SU-DHL-6 (cell line): ENCODE measurements at regions not wholly inside any gene's neighbourhood (a gene's known extent, or its start where the extent isn't known, plus 50 kb on each side); places are given as distances from the start of the nearest gene placed in this dataset.

Experiments used
- H2AFZ ChIP-seq: fragments of 200-600 bp; sonication (generic); 2 replicates; pipeline ENCODE4 v1.6.1; 2014; ENCODE audit warnings: low read depth, mild to moderate bottlenecking, moderate library complexity, mixed read lengths, antibody characterized with exemption, low read length; ENCODE audit not compliant: severe bottlenecking
- H3F3A ChIP-seq: fragments of 200-600 bp; shearing (Covaris generic); 2 replicates; pipeline ENCODE4 v1.6.0; 2016; ENCODE audit warnings: antibody characterized with exemption, mild to moderate bottlenecking; ENCODE audit not compliant: insufficient read depth
- H3K27ac ChIP-seq: fragments of 200-600 bp; sonication (generic); 2 replicates; pipeline ENCODE4 v1.5.1; 2016; ENCODE audit warnings: low read depth, mild to moderate bottlenecking, low read length, moderate library complexity, mixed read lengths
- H3K27me3 ChIP-seq: fragments of 200-600 bp; sonication (generic), shearing (Covaris generic); 2 replicates; pipeline ENCODE4 v1.6.0; 2014; ENCODE audit warnings: mild to moderate bottlenecking, low read length
- H3K36me3 ChIP-seq: fragments of 200-600 bp; sonication (generic); 2 replicates; pipeline ENCODE4 v1.6.1; 2014; ENCODE audit warnings: mild to moderate bottlenecking, low read length, mixed read lengths
- H3K4me2 ChIP-seq: fragments of 300-600, 200-600 bp; shearing (Covaris generic), sonication (generic); 2 replicates; pipeline ENCODE4 v1.6.0; 2014; ENCODE audit warnings: low read length, low read depth, mild to moderate bottlenecking; ENCODE audit not compliant: poor library complexity, severe bottlenecking
- H3K4me3 ChIP-seq: fragments of 200-600 bp; sonication (generic); 2 replicates; pipeline ENCODE4 v1.5.1; 2014; ENCODE audit warnings: antibody characterized with exemption, low read length, mild to moderate bottlenecking, mixed read lengths; ENCODE audit not compliant: insufficient read depth, poor library complexity, severe bottlenecking
- H3K79me2 ChIP-seq: fragments of 200-600 bp; sonication (generic); 2 replicates; pipeline ENCODE4 v1.6.1; 2014; ENCODE audit warnings: mild to moderate bottlenecking, low read length, moderate library complexity; ENCODE audit not compliant: insufficient read depth
- H3K9ac ChIP-seq: fragments of 200-600 bp; sonication (generic); 2 replicates; pipeline ENCODE4 v1.7.0; 2014; ENCODE audit warnings: mild to moderate bottlenecking, low read length
- H3K9me2 ChIP-seq: fragments of 200-600 bp; sonication (generic); replicated peaks from 2 replicates; pipeline ENCODE4 v1.6.1; 2014; ENCODE audit warnings: low read length; ENCODE audit not compliant: insufficient read depth
- H3K9me3 ChIP-seq: fragments of 200-600 bp; sonication (generic); 2 replicates; pipeline ENCODE4 v1.6.1; 2014; ENCODE audit warnings: low read length, mixed read lengths; ENCODE audit not compliant: insufficient read depth
- H4K20me1 ChIP-seq: fragments of 200-600 bp; sonication (generic); 2 replicates; pipeline ENCODE4 v1.6.1; 2014; ENCODE audit warnings: low read depth, mild to moderate bottlenecking, antibody characterized with exemption, low read length, moderate library complexity, mixed read lengths
- EZH2phosphoT487 ChIP-seq: fragments of 200-600 bp; sonication (generic), shearing (Covaris generic); conservative IDR thresholded peaks from 2 replicates; pipeline ENCODE4 v1.6.1; 2018; ENCODE audit warnings: mild to moderate bottlenecking, antibody characterized with exemption, low read length, moderate library complexity, mixed read lengths
- TF ChIP-seq, protein P1 (sequence below): fragments of 200-600 bp; sonication (generic); IDR thresholded peaks from one replicate; pipeline ENCODE4 v1.5.1; 2017; ENCODE audit warnings: antibody characterized with exemption, mild to moderate bottlenecking, low read length, moderate library complexity; ENCODE audit not compliant: insufficient read depth, poor library complexity, severe bottlenecking

GRCh38 chr2:164103271-164103670 is 367.5 kb upstream of the FIGN start:
- no peak overlapping the region for H3K27ac ChIP-seq
- H3K79me2 ChIP-seq: no peaks in the 10 kb centered on the region
- H3K4me2 ChIP-seq: no peak overlapping the region
- H3K4me3 ChIP-seq: no peak overlapping the region
- no peaks in the 10 kb centered on the region for H3K9me3 ChIP-seq
- no peaks in the 10 kb centered on the region for H3K27me3 ChIP-seq
- no peaks in the 10 kb centered on the region for H4K20me1 ChIP-seq
- H2AFZ ChIP-seq: no peak overlapping the region
- no peaks in the 10 kb centered on the region for H3K36me3 ChIP-seq
- no peak overlapping the region for H3K9ac ChIP-seq
- no peaks in the 10 kb centered on the region for H3K9me2 ChIP-seq
- H3F3A ChIP-seq: no peaks in the 10 kb centered on the region
- TF ChIP-seq, protein P1, sequence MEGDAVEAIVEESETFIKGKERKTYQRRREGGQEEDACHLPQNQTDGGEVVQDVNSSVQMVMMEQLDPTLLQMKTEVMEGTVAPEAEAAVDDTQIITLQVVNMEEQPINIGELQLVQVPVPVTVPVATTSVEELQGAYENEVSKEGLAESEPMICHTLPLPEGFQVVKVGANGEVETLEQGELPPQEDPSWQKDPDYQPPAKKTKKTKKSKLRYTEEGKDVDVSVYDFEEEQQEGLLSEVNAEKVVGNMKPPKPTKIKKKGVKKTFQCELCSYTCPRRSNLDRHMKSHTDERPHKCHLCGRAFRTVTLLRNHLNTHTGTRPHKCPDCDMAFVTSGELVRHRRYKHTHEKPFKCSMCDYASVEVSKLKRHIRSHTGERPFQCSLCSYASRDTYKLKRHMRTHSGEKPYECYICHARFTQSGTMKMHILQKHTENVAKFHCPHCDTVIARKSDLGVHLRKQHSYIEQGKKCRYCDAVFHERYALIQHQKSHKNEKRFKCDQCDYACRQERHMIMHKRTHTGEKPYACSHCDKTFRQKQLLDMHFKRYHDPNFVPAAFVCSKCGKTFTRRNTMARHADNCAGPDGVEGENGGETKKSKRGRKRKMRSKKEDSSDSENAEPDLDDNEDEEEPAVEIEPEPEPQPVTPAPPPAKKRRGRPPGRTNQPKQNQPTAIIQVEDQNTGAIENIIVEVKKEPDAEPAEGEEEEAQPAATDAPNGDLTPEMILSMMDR: no peak
- no peak for TF ChIP-seq EZH2phosphoT487

GRCh38 chr2:164102366-164102765 is 366.6 kb upstream of the FIGN start:
- TF ChIP-seq, protein P1: no peak
- Histone ChIP-seq H3K9ac (no peak overlapping the region), H3K9me2 (no peaks in the 10 kb centered on the region), H3K9me3 (no peaks in the 10 kb centered on the region), H3K4me2 (no peak overlapping the region), H3F3A (no peaks in the 10 kb centered on the region), H3K27me3 (no peaks in the 10 kb centered on the region), H4K20me1 (no peaks in the 10 kb centered on the region), H2AFZ (no peak overlapping the region), H3K27ac (no peak overlapping the region), H3K4me3 (no peak overlapping the region), H3K79me2 (no peaks in the 10 kb centered on the region), H3K36me3 (no peaks in the 10 kb centered on the region)

GRCh38 chr2:164091673-164092072 is 355.9 kb upstream of the FIGN start:
- H3K9ac ChIP-seq: no peak overlapping the region
- no peaks in the 10 kb centered on the region for H3K9me2 ChIP-seq
- no peaks in the 10 kb centered on the region for H3K79me2 ChIP-seq
- no peaks in the 10 kb centered on the region for H3K36me3 ChIP-seq
- no peaks in the 10 kb centered on the region for H3K27me3 ChIP-seq
- no peak overlapping the region for H3K4me3 ChIP-seq
- H3K27ac ChIP-seq: no peak overlapping the region
- TF ChIP-seq, protein P1: no peak
- no peak for TF ChIP-seq EZH2phosphoT487
- no peaks in the 10 kb centered on the region for H4K20me1 ChIP-seq
- no peaks in the 10 kb centered on the region for H3F3A ChIP-seq
- no peaks in the 10 kb centered on the region for H3K9me3 ChIP-seq
- no peak overlapping the region for H3K4me2 ChIP-seq
- no peak overlapping the region for H2AFZ ChIP-seq

- H2AFZ ChIP-seq: no peak overlapping the region
- no peaks in the 10 kb centered on the region for H3K79me2 ChIP-seq
- H3K27ac ChIP-seq: no peak overlapping the region
- H3K4me2 ChIP-seq: no peak overlapping the region
- H4K20me1 ChIP-seq: no peaks in the 10 kb centered on the region
- no peak for TF ChIP-seq EZH2phosphoT487
- TF ChIP-seq, protein P1: no peak
- H3K9me3 ChIP-seq: no peaks in the 10 kb centered on the region
- no peaks in the 10 kb centered on the region for H3K27me3 ChIP-seq
- H3K4me3 ChIP-seq: no peak overlapping the region
- no peaks in the 10 kb centered on the region for H3F3A ChIP-seq
- H3K9ac ChIP-seq: no peak overlapping the region
- no peaks in the 10 kb centered on the region for H3K9me2 ChIP-seq
- H3K36me3 ChIP-seq: no peaks in the 10 kb centered on the region
These were observed 354.7 kb upstream of the FIGN start for GRCh38 chr2:164090533-164090932.
